SK-N-SH (cell line): ENCODE measurements at regions not wholly inside any gene's neighbourhood (a gene's known extent, or its start where the extent isn't known, plus 50 kb on each side); places are given as distances from the start of the nearest gene placed in this dataset.

Source experiments
- CTCF ChIP-seq: fragments of 200-600 bp; sonication (generic); IDR thresholded peaks from 2 replicates; pipeline ENCODE4 v1.6.1; 2017; ENCODE audit warnings: antibody characterized with exemption, mild to moderate bottlenecking, moderate library complexity
- EP300 ChIP-seq, 2 experiments: IDR thresholded peaks; 2 replicates each; pipeline versions ENCODE4 v1.4.0 to v1.6.1; 2012; ENCODE audit warnings: borderline replicate concordance in 1 of 2, low read depth in 1 of 2, low read length in 1 of 2
- EZH2phosphoT487 ChIP-seq: fragments of 200-600 bp; sonication (generic); IDR thresholded peaks from 2 replicates; pipeline ENCODE4 v1.6.1; 2017; ENCODE audit warnings: low read depth, mixed run types, mild to moderate bottlenecking, antibody characterized with exemption, moderate library complexity, borderline replicate concordance
- FOXJ3 ChIP-seq: sonication (generic); formaldehyde crosslinking; IDR thresholded peaks from 2 replicates; pipeline ENCODE4 v1.5.1; 2020; ENCODE audit warnings: mild to moderate bottlenecking, missing genetic modification reagents
- MEF2A ChIP-seq: IDR thresholded peaks from 2 replicates; pipeline ENCODE4 v1.4.0; 2012; ENCODE audit warnings: low read depth, borderline replicate concordance
- NFIC ChIP-seq: IDR thresholded peaks from 2 replicates; pipeline ENCODE4 v1.4.0; 2012; ENCODE audit warnings: borderline replicate concordance
- NRF1 ChIP-seq: IDR thresholded peaks from 2 replicates; pipeline ENCODE4 v1.6.1; 2012; ENCODE audit warnings: low read depth, mild to moderate bottlenecking, low read length
- POLR2AphosphoS5 ChIP-seq: IDR thresholded peaks from 2 replicates; pipeline ENCODE4 v1.6.1; 2012; ENCODE audit warnings: low read depth, low read length
- RAD21 ChIP-seq: IDR thresholded peaks from 2 replicates; pipeline ENCODE4 v1.6.1; 2012; ENCODE audit warnings: mild to moderate bottlenecking, low read length
- RCOR1 ChIP-seq: fragments of 150-350 bp; IDR thresholded peaks from 2 replicates; pipeline ENCODE4 v1.6.1; 2017; ENCODE audit warnings: antibody characterized with exemption, low read length
- TAF1 ChIP-seq: IDR thresholded peaks from 2 replicates; pipeline ENCODE4 v1.6.1; 2012; ENCODE audit warnings: low read depth, mild to moderate bottlenecking, low read length, moderate library complexity, borderline replicate concordance
- YY1 ChIP-seq: IDR thresholded peaks from 2 replicates; pipeline ENCODE4 v1.4.0; 2012; ENCODE audit warnings: low read depth, mild to moderate bottlenecking
- ZBTB33 ChIP-seq: IDR thresholded peaks from 2 replicates; pipeline ENCODE4 v1.4.0; 2012; ENCODE audit warnings: low read depth, borderline replicate concordance

GRCh38 chr3:82201316-82201715, 439.9 kb upstream of the GBE1 start:
- no peak for TF ChIP-seq CTCF
- no peak for TF ChIP-seq ZBTB33
- TF ChIP-seq NFIC: no peak
- no peak for TF ChIP-seq TAF1
- TF ChIP-seq NRF1: no peak
- TF ChIP-seq FOXJ3 (CRISPR knock-in tag): no peak
- TF ChIP-seq YY1: no peak
- no peak for TF ChIP-seq RCOR1
- no peak for TF ChIP-seq RAD21
- no peak for TF ChIP-seq EP300 (IDR thresholded peaks at IDR 0.05; ENCODE audit: borderline replicate concordance in 1 of 2, low read depth in 1 of 2, low read length in 1 of 2)
- no peak for TF ChIP-seq POLR2AphosphoS5
- TF ChIP-seq EZH2phosphoT487: no peak
- no peak for TF ChIP-seq MEF2A
